CD4-positive, alpha-beta T cell treated with Interferon alpha-2 for 1 hour (primary cell): ENCODE measurements at regions not wholly inside any gene's neighbourhood (a gene's known extent, or its start where the extent isn't known, plus 50 kb on each side); places are given as distances from the start of the nearest gene placed in this dataset.
"Not testable (repeated sequence)": the region's sequence is repeated elsewhere in the genome, so short reads cannot be mapped to it uniquely, and the experiment has no call there.

Experiments
- DNase-seq, 2 donors: peaks; one replicate each; pipeline ENCODE4 v3.0.0-alpha.2; 2020 to 2022

DNA sequence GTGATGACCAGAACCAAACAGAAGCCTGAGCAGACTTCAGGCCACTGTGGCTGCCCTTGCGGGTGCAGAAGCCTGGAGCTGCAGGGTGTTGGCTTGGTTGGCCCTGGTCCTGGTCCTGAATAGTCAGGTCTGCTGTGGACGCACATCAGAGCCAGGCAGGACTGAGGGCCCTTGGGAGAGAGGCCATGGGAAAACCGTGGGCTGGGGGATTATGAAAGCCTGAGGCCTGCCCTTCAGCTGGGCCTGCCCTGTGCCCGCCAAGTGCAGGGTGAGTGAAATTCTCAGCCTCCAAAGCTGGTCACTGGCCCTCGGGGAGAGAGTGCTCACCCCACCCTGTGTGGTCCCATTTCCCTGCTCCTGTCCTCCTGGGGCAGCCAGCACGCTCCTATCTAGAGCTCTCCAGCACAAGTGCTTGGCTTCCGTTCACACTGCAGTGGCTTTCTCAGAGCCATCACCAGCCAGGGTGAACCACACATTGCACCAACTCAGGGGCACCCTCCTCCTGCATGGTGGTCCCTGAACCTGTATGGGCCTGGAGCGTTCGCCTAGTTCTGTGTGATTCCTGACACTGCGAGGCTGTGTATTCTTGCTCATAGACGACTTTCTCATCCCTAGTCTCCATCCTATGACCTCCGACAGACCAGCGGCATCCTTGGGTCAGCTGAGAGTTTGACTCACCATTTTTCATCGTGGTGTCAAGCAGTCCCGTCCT, 146.1 kb downstream of the TTLL2 start:
- no peak for DNase-seq

DNA sequence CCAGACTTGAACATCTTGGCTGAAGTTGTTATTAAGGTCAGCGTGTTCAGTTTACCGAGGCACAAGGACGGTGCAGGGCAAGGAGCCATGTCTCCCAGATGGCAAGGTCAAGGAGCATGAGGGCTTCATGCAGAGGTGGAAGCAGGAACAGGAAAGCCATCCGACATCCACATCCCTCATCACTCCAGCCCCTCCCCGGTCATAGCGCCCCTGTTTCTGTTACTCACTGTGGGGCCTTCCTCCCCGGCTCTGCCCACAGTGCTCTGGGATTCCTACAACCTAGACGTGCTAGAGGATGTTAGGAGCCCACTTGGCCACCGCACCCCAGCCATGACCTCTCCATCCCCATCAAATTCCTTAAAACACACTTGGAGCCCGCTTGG, 146.7 kb downstream of the TTLL2 start:
- DNase-seq, result no peak

DNA sequence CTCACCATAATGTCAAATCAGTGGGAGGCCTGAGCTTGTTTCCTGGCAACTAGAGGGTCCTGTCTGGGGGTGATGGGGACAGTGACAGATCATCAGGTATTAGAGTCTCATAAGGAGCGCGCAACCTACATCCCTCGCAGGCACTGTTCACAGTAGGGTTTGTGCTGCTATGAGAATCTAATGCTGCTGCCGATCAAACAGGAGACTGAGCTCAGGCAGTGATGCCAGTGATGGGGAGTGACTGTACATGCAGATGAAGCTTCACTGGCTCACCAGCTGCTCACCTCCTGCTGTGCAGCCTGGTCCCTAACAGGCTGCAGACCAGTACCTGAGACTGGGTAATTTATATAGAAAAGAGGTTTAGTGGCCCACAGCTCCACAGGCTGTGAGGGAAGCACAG, 147.3 kb downstream of the TTLL2 start:
- no peak for DNase-seq

- no peak for DNase-seq
Measured at GRCh38 chr6:167472880-167473279, 148.0 kb downstream of the TTLL2 start.

DNA sequence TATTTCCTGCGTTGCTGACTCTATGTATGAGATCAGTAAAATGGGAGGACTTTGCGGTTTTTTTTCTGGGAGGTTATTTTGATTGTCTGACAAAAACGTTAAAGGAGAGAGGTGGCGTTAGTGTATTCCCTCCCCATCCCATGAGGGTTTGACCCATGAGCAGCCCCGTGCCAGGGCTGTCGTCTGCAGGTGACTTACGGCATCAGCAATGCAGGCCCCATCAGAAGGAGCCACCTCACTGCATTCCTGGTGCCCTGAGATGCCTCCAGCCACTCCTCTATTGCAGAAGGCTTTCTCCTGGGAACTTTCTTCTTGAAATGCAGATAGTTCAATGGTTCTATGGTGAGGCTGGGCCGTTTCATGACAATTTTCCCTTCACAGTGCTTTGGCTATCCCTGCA, 149.3 kb downstream of the TTLL2 start:
- DNase-seq, result no peak

DNA sequence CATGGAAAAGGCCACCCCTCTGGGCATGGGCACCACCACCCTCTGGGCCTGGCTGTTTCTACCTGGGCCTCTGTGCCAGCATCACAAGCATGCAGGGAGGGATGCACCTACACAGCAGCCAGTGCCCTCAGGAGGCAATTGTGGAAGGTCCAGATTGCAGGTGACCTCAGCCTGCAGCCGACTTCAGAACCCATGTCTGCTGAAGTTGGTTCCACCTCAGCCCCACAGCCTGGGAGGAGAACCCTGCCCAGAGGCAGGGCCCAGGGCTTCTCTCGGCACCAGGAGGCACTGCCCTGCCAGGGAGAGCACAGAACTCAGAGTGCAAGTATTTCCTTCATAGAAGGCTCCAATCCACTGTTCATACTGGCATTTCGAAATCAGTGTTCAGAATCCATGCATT, 149.8 kb downstream of the TTLL2 start:
- no peak for DNase-seq

DNA sequence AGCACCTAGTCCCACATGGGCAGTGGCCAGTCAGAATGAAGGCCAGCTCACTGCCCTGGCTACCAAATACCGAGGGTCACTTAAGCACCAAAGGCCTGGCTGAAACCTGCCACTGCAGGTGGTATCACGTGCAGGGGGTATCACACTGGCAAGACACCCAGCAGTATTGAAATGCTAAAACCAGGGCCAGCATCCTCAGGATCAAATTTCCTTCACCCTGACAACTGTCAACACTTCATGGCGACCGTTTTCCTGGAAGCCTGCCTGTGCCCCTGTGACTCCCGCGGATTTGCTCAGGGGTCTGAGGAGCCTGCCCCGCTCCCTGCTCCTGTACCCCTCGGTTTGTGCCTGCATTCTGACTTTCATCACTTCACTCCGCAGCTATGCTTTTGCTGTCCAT, 151.1 kb downstream of the TTLL2 start:
- DNase-seq, result no peak

GRCh38 chr6:167476844-167477595, 152.1 kb downstream of the TTLL2 start:
- DNase-seq, result no peak

DNA sequence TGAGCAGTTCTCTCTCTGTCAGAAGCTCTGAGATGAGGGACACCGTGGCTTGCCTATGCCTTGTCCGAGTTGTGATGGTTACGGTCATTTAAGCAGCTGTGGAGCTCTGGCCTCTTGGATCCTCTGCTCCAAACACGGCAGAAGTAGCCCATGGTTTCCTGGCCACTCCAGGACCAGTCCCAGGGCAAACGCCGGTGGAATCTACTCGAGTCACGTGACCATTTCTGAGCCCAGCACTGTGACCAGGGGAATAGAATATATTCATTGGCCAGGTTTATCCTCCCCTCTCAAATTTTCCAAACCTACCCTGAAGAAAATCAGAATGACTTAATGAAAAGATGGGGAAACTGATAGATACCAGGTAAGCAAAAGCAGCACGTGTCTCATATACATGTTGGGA, 152.8 kb downstream of the TTLL2 start:
- no peak for DNase-seq

GRCh38 chr6:167479301-167479700, 154.4 kb downstream of the TTLL2 start:
- DNase-seq, result no peak

DNA sequence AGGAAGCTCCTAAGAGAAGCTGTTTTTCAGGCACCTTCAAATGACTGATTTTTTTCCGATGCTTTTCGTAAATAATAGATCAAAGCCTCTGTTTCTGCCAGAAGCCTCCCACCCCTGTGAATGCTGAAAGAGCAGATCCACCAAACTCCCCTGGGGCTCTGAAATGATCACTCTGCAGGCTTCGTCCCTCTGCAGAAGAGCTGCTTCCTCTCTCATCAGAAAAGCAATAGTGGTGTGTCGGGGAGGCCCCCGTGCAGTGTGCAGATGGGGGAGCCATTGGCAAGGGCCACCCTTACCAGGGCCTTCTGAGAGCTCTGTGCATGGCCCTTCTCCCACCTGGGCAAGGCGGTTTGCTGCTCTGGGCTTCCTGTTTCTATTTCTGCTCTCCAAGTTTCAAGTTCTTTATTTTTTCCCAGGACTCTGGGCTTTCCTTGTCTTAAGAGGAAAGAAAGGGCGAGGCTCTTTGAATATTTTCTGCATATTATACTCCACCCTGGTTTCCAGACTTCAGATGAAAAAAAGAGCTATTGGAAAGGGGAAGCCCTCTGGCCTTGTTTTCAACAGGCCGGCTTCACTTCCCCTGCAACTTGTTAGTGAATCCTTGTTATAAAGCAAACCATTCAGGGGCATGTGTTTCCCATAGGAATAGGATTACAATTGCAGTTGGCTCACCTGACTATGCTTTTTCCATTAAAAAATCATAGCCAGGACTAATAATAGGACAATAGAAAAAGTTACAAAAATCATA, 155.2 kb downstream of the TTLL2 start:
- no peak for DNase-seq

DNA sequence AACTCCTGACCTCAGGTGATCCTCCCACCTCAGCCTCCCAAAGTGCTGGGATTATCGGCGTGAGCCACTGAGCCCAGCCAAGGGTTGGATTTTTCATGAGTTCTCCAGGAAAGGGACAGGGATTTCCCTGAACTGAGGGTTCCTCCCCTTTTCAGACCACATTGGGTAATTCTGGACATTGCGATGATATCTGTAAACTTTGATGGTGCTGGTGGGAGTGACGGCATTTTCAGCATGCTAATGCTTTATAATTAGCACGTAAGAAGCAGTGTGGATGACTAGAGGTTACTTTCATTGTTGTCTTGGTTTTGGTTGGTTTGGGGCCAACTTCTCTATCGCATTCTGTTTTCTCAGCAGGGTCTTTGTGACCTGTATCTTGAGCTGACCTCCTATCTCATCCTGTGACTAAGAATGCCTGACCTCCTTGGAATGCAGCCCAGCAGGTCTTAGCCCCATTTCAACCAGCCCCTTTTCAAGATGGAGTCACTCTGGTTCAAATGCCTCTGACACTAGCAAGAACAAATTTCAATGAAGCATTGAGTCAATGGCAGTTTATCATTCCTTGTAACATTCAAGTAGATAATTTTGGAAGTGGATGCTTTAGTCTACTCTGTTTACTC, 156.5 kb downstream of the TTLL2 start:
- DNase-seq, result no peak

- not testable (repeated sequence) for DNase-seq
Measured at GRCh38 chr6:167482801-167483200, 157.9 kb downstream of the TTLL2 start.

DNA sequence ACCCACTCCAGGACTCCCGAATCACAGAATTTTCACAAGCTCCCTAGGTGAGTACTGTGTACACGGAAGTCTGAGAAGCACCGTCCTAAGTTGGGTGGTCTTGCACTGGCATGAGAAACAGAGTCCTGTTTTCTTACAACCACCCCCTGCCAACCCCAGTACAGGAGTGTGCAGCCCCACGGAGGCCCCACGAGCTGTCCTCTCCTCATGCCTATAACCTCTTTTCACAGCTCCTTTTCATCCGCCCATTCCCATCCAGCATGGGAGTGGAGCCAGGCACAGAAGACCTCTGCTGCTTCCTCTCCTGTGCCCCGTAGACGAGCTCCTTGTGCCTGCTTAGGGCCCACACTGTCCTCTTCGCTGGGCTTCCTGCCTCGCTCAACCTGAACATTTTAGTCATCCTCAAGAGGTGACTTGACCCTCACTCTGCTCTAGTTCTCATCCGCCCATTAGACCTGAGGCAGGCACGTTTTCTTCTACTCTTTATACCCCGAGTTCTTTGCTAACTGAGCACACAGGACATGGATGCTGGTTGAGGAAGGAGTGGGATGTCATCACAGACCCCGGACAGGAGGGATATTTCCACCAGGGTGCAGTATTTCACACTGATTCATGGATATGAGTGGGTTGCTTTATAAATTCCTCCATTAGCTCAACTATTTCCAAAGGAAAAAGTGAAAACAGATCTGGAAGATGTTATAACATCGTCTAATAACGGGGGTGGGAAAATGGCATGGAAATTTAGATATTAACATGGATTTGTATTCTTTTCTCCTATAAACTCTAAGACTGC, 160.5 kb downstream of the TTLL2 start:
- DNase-seq, result peak in 1 of 2 donors; percentile 9

DNA sequence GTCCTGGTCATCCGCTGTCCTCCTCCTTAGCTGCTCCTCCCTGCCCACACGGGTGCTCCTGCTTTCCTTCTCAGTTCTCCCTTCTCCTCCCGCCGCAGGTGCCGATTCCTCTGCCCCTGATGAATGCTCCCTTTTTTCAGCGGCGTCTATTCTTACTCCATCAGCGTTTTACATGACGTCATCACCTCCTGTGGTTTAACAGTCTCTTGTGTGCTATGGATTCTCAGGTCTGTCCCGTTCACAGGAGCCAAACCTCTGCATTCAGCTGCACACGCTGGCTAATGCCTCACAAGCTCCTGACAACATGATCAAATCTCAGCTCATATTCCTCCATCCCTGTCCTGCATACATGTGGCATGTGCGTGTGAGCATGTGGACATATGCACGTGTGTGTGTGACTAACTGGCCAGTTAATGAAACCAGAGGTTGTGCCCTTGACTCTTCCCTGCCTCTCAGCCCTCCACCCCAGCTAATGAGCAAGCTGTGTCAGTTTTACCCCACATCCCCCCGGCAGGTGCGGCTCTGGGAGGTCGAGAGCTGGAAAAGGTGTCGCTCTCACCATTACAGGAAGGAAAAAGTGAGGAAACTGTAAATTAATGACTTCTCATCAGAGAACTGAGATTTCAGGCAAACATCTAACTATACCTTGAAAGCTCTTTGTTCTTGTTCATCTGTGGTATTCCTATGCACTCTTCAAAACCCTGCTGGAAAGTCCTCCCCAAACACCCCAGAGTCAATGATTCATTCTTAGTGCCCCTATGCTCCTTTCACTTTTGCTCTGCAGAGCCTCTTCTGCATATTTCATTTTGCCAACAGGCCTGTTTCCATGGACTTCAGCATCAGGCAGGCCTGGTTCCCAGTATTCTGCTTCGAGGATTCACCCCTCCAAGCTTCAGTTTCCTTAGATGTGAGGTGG, 163.1 kb downstream of the TTLL2 start:
- DNase-seq, result no peak

DNA sequence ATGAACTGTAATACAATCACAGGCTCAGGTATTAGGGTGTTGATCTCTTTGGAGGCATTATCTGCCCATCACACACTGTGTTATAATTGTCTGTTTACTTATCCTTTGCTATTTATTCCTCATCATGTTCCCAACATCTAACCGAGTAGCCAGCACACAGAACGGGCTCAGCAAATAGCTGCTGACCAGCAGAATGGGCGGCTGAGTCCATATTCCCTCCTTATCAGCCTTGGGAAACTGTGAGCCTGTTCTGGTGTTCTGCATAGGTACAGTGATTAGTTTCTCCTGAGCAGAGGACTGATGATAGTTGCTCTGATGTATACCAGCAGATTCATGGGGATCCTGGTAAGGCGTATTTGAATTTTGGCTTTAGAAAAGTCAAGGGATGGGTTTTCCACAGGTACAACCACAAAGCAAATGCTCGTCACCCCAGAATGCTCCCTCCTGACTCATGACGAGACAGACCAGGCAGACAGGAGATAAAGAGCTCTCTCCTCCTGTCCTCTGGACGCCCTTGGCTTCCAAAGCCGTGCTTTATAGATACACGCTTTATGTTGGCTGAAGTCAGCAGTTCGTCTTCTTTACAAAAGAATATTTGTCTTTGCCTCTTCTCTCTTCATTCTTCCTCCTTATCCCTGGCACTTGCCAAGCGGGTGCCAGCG, 166.7 kb downstream of the TTLL2 start:
- DNase-seq, result no peak

GRCh38 chr6:167492100-167492449, 167.2 kb downstream of the TTLL2 start:
- no peak for DNase-seq

DNA sequence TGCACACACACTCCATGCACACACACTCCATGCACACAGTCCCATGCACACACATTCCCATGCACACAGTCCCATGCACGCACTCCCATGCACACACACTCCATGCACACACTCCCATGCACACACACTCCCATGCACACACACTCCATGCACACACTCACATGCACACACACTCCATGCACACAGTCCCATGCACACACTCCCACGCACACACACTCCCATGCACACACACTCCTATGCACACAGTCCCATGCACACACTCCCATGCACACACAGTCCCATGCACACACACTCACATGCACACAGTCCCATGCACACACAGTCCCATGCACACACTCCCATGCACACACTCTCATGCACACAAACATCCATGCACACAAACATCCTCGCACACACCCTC, 168.4 kb downstream of the TTLL2 start:
- DNase-seq, result no peak

DNA sequence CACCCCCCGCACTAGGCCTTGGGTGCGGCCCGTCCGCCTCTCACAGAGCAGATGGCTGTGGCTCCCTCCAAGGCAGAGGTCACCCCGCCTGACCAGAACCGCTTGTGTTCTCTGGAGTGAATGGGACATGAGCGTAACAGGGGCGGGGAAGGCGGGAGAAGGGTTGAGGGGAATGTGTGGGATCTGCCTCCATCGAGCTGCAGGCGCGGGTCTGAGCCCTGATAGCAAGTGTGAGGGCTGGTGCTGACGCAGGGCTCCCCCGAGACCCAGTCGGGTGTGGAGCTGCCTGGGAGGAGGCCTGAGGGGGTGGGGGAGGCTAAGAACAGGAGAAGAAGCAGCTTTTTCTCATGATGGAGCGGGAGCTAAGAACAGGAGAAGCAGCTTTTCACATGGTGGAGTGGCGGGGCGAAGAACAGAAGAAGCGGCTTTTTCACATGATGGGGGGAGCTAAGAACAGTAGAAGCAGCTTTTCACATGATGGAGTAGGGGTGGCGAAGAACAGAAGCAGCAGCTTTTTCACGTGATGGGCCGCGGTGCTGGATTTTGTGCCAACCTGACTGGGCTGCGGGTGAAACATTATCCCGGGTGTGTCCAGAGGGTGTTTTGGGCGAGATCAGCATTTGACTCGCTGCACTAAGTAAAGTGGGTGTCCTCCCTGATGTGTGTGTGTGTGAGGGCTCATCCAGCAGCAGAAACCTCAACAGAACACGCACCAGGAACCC, 169.3 kb downstream of the TTLL2 start:
- no peak for DNase-seq

- no peak for DNase-seq
Measured at GRCh38 chr6:167494698-167495435, 170.0 kb downstream of the TTLL2 start.
